22Rv1 (cell line): ENCODE measurements at regions not wholly inside any gene's neighbourhood (a gene's known extent, or its start where the extent isn't known, plus 50 kb on each side); places are given as distances from the start of the nearest gene placed in this dataset.

Source experiments
- CTCF ChIP-seq: fragments of 450-650 bp; IDR thresholded peaks from 2 replicates; pipeline ENCODE4 v1.5.1; 2017; ENCODE audit warnings: mild to moderate bottlenecking
- ZFX ChIP-seq: fragments of 450-650 bp; IDR thresholded peaks from 2 replicates; pipeline ENCODE4 v1.6.1; 2017; ENCODE audit warnings: antibody characterized with exemption, borderline replicate concordance

DNA sequence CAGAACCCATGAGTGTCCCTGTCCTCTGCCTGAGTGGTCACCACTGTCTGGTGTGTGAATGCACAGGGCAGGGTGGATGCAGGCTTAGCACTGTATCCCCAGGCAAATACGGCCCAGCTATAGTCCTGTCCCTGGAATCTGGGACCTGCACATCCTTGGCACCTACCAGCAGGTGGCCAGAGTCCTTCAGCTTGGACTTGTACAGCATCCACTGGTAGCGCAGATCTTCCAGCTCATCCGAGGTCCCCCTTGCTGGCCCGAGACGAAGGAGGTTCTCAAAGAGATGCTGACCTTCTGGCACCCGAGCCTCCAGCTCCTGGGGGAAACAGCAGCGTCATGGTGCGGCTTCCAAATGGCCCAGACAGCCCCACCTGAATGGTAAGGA is 83.4 kb downstream of the SYNE3 start:
- TF ChIP-seq CTCF (no peak; the same call in 1 of the 2 replicates), ZFX (no peak)
